T follicular helper cell (primary cell): ENCODE measurements at regions not wholly inside any gene's neighbourhood (a gene's known extent, or its start where the extent isn't known, plus 50 kb on each side); places are given as distances from the start of the nearest gene placed in this dataset.
"Not testable (repeated sequence)": the region's sequence is repeated elsewhere in the genome, so short reads cannot be mapped to it uniquely, and the experiment has no call there.

ENCODE experiments used
- DNase-seq: peaks from one replicate; pipeline ENCODE4 v3.0.0-alpha.2; 2020; ENCODE audit warnings: low read depth

GRCh38 chr20:58040447-58041290 lies 187.8 kb downstream of the ANKRD60 start:
- DNase-seq = no peak

- DNase-seq = no peak
Measured at GRCh38 chr20:58039274-58040092, 189.0 kb downstream of the ANKRD60 start.

- no peak for DNase-seq
Measured at GRCh38 chr20:58038123-58038654, 190.3 kb downstream of the ANKRD60 start.

- DNase-seq = no peak
Measured at GRCh38 chr20:58037631-58038030, 190.8 kb downstream of the ANKRD60 start.

- no peak for DNase-seq
Measured at GRCh38 chr20:58033026-58033536, 195.4 kb downstream of the ANKRD60 start.

- no peak for DNase-seq
Measured at GRCh38 chr20:58032599-58032998, 195.9 kb downstream of the ANKRD60 start.

- not testable (repeated sequence) for DNase-seq
Measured at GRCh38 chr20:58031350-58031749, 197.1 kb downstream of the ANKRD60 start.

- no peak for DNase-seq
Measured at GRCh38 chr20:58028123-58028522, 200.3 kb downstream of the ANKRD60 start.

GRCh38 chr20:58026361-58026760 lies 202.1 kb downstream of the ANKRD60 start:
- no peak for DNase-seq

GRCh38 chr20:58025233-58025632 lies 203.2 kb downstream of the ANKRD60 start:
- DNase-seq = no peak

GRCh38 chr20:58024241-58024721 lies 204.2 kb downstream of the ANKRD60 start:
- no peak for DNase-seq

- DNase-seq = no peak
Measured at GRCh38 chr20:58023781-58024180, 204.7 kb downstream of the ANKRD60 start.

- DNase-seq = no peak
Measured at GRCh38 chr20:58023346-58023745, 205.1 kb downstream of the ANKRD60 start.

GRCh38 chr20:58022711-58023110 lies 205.7 kb downstream of the ANKRD60 start:
- no peak for DNase-seq

GRCh38 chr20:58021481-58021880 lies 207.0 kb downstream of the ANKRD60 start:
- no peak for DNase-seq

GRCh38 chr20:58020656-58021454 lies 207.6 kb downstream of the ANKRD60 start:
- no peak for DNase-seq

- no peak for DNase-seq
Measured at GRCh38 chr20:58019850-58020625, 208.4 kb downstream of the ANKRD60 start.

- no peak for DNase-seq
Measured at GRCh38 chr20:58019027-58019849, 209.2 kb downstream of the ANKRD60 start.

GRCh38 chr20:58018590-58018989 lies 209.9 kb downstream of the ANKRD60 start:
- no peak for DNase-seq
